Adrenal gland (tissue), 9 donors: ENCODE measurements at regions not wholly inside any gene's neighbourhood (a gene's known extent, or its start where the extent isn't known, plus 50 kb on each side); places are given as distances from the start of the nearest gene placed in this dataset.

ENCODE experiments used
- DNase-seq, 7 donors: peaks; one replicate each; pipeline ENCODE4 v3.0.0-alpha.2; 2019 to 2020
- H3K27ac ChIP-seq, 5 donors: fragments of 200-600 bp; sonication (generic) in 4 of 5; 1 replicate in 3 of 5; 2 replicates in 2 of 5; pipeline versions ENCODE4 v1.5.1 to v1.8.0; 2016 to 2020; ENCODE audit warnings: mild to moderate bottlenecking in 1 of 5
- H3K27me3 ChIP-seq: fragments of 200-600 bp; 2 replicates; pipeline ENCODE4 v1.8.0; 2021
- H3K36me3 ChIP-seq, 2 donors: fragments of 200-600 bp; replicated peaks in 1 of 2; 1 replicate in 1 of 2; 2 replicates in 1 of 2; pipeline versions ENCODE4 v1.5.1 to v1.8.0; 2018 to 2022
- H3K4me1 ChIP-seq, 2 donors: fragments of 200-600 bp; replicated peaks in 1 of 2; 1 replicate in 1 of 2; 2 replicates in 1 of 2; pipeline versions ENCODE4 v1.5.1 to v1.8.0; 2018 to 2021
- H3K4me3 ChIP-seq, 4 donors: fragments of 200-600 bp; sonication (generic) in 3 of 4; one replicate each; pipeline ENCODE4 v1.5.1; 2016 to 2018
- H3K9me3 ChIP-seq, 3 donors: fragments of 200-600 bp; sonication (generic) in 1 of 3; replicated peaks in 1 of 3; 1 replicate in 2 of 3; 2 replicates in 1 of 3; pipeline versions ENCODE4 v1.5.1 to v1.8.0; 2016 to 2021
- POLR2A ChIP-seq, 2 donors: fragments of 450-650 bp; IDR thresholded peaks; one replicate each; pipeline ENCODE4 v1.6.1; 2017; ENCODE audit warnings: antibody characterized with exemption in 2 of 2, mild to moderate bottlenecking in 2 of 2, moderate library complexity in 1 of 2
- WGBS, 4 donors: extraction: QIAGEN DNeasy Blood & Tissue Kit in 2 of 4; methylation state at CpG; one replicate each; pipeline versions ENCODE4 v1.1.5 to v1.1.7; 2013 to 2017; 5-methylcytosine and 5-hydroxymethylcytosine counted together
- intact Hi-C, 2 donors: fragments of 100-400 bp; cut with DNase I; formaldehyde crosslinking; loops; one replicate each; pipeline versions ENCODE4 v1.14.1 to v1.15.0; 2022 to 2023
- TF ChIP-seq, protein P1 (sequence below), 6 experiments: fragments of 450-650 bp in 4 of 6; fragments of 200-600 bp in 2 of 6; sonication (generic) in 1 of 6; IDR thresholded peaks; 1 replicate in 5 of 6; 2 replicates in 1 of 6; pipeline versions ENCODE4 v1.5.1 to v1.8.0; 2016 to 2021; ENCODE audit warnings: antibody characterized with exemption in 6 of 6, mild to moderate bottlenecking in 2 of 6, moderate library complexity in 1 of 6
- donor health status: healthy with polysubstance abuse.
- donor health status: Bipolar disorder and iron deficiency.
- donor health status: DM: yes; HTN: yes; CAD: no.
- donor health status: DM: no; HTN: no; CAD: no.
- donor health status: DM: no; HTN: no; CAD: no.

DNA sequence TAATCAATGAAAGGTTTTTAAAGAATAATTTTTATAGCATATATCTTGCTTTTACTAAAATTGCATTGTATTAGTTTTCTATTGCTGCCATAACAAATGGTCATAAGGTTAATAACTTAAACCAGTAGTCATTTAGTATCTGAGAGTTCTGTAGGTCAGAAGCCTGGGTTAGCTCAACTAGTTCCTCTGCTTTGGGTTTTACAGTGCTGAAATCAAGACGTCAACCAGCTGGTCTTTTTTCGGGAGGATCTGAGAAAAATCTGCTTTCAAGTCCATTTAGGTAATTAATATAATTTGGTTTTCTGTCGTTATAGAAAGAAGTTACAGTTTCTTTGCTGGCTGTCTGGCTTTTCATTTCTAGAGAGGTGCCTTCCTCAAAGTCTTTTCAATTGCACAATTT, 577.7 kb downstream of the MRPL39 start:
- no peaks in the 10 kb centered on the region for H3K36me3 ChIP-seq
- WGBS, 4 donors: 30 to 52% (median 41%) methylated on average over 3 of the region's 3 CpGs
- no peak for DNase-seq
- no peaks in the 10 kb centered on the region for H3K27me3 ChIP-seq
- intact Hi-C loops: no loop called here
- H3K9me3 ChIP-seq: no peaks in the 10 kb centered on the region
- no peak overlapping the region for H3K4me3 ChIP-seq
- no peak for TF ChIP-seq POLR2A (IDR thresholded peaks at IDR 0.05)
- TF ChIP-seq, protein P1, sequence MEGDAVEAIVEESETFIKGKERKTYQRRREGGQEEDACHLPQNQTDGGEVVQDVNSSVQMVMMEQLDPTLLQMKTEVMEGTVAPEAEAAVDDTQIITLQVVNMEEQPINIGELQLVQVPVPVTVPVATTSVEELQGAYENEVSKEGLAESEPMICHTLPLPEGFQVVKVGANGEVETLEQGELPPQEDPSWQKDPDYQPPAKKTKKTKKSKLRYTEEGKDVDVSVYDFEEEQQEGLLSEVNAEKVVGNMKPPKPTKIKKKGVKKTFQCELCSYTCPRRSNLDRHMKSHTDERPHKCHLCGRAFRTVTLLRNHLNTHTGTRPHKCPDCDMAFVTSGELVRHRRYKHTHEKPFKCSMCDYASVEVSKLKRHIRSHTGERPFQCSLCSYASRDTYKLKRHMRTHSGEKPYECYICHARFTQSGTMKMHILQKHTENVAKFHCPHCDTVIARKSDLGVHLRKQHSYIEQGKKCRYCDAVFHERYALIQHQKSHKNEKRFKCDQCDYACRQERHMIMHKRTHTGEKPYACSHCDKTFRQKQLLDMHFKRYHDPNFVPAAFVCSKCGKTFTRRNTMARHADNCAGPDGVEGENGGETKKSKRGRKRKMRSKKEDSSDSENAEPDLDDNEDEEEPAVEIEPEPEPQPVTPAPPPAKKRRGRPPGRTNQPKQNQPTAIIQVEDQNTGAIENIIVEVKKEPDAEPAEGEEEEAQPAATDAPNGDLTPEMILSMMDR (IDR thresholded peaks at IDR 0.05): no peak
- no peak overlapping the region for H3K27ac ChIP-seq
- no peaks in the 10 kb centered on the region for H3K4me1 ChIP-seq

DNA sequence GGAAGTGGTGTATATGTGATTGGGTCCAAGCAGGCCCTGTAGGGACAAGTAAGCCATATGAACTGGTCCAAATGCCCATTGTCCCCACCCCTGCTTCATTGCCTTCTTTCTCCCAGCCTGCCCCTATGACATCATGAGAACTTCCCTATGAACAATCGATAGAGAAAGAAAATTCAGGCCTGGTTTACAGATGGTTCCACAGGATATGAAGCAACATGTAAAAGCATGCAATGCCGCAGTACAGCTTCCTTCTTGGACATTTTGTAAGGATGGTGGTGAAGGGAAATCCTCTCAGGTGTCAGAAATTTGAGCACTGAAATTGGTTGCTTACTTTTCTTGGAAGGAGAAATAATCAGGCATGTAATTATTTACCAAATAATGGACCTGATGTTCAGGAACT, 581.7 kb downstream of the MRPL39 start:
- Histone ChIP-seq H3K4me1 (no peaks in the 10 kb centered on the region), H3K27me3 (no peaks in the 10 kb centered on the region), H3K27ac (no peak overlapping the region), H3K36me3 (no peaks in the 10 kb centered on the region), H3K9me3 (no peaks in the 10 kb centered on the region), H3K4me3 (no peak overlapping the region)
- TF ChIP-seq POLR2A (IDR thresholded peaks at IDR 0.05): no peak
- TF ChIP-seq, protein P1 (IDR thresholded peaks at IDR 0.05): no peak
- DNase-seq: no peak
- intact Hi-C loops: no loop called here
- WGBS, 4 donors: 80 to 97% (median 87%) methylated on average over 2 of the region's 2 CpGs

DNA sequence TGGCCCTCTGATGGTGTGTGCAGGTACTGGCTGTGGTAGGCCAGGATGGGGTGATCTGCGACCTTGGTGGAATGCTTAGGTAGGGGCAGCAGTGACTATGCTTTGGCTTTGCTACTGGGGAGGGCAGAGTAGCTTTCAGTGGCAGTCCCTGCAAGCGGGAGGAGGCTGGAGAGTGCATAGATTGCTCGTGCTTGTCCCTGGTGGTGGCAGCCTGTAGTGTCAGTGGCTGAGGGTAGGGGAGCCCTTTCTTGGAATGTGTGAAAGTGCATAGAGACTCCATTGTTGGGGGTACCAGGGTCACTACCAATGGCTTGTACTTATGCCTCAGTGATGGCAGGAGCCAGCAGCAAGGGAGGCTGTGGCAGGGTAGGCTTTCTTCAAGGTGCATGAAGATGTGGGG, 582.6 kb downstream of the MRPL39 start:
- no peaks in the 10 kb centered on the region for H3K9me3 ChIP-seq
- intact Hi-C loops: no loop called here
- H3K27me3 ChIP-seq: no peaks in the 10 kb centered on the region
- TF ChIP-seq, protein P1 (IDR thresholded peaks at IDR 0.05): no peak
- no peak for TF ChIP-seq POLR2A (IDR thresholded peaks at IDR 0.05)
- no peaks in the 10 kb centered on the region for H3K4me1 ChIP-seq
- no peak for DNase-seq
- H3K36me3 ChIP-seq: no peaks in the 10 kb centered on the region
- no peak overlapping the region for H3K27ac ChIP-seq
- H3K4me3 ChIP-seq: no peak overlapping the region
- 86 to 100% (median 95%) methylated on average over 3 of the region's 3 CpGs for WGBS, 4 donors

DNA sequence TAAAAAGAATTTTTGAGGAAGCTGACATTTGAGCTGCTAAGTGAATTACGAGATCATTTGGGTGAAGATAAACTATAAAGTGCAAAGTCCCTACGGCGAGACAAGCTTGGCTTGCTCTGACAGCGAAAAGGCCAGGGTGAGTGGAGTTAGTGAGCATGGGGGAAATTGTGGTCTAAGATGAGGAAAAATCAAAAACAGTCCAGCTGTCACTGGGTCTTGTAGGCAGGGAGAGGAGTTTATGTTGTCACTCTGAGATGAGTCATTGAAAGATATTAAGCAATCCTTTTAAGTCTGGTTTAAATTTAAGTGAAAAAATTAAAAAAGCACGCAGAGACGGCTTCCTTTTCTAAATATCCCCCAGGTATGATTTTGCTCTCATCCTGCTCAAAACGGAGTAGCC, 601.9 kb downstream of the MRPL39 start:
- no peak overlapping the region for H3K27ac ChIP-seq
- 61 to 74% (median 65%) methylated on average over 7 of the region's 7 CpGs for WGBS, 4 donors
- no peaks in the 10 kb centered on the region for H3K4me1 ChIP-seq
- H3K27me3 ChIP-seq: no peaks in the 10 kb centered on the region
- H3K9me3 ChIP-seq: no peaks in the 10 kb centered on the region
- intact Hi-C loops: no loop called here
- no peaks in the 10 kb centered on the region for H3K36me3 ChIP-seq
- no peak for DNase-seq
- H3K4me3 ChIP-seq: no peak overlapping the region
- TF ChIP-seq, protein P1 (IDR thresholded peaks at IDR 0.05): no peak
- no peak for TF ChIP-seq POLR2A (IDR thresholded peaks at IDR 0.05)
